Stomach (tissue), 4 donors: ENCODE measurements at regions not wholly inside any gene's neighbourhood (a gene's known extent, or its start where the extent isn't known, plus 50 kb on each side); places are given as distances from the start of the nearest gene placed in this dataset.

ENCODE experiments used
- CTCF ChIP-seq, 7 experiments: fragments of 450-650 bp in 4 of 7; fragments of 200-600 bp in 3 of 7; sonication (generic) in 3 of 7; IDR thresholded peaks; one replicate each; pipeline ENCODE4 v1.5.1; 2016 to 2019; ENCODE audit warnings: antibody characterized with exemption in 7 of 7, control low read depth in 2 of 7, mild to moderate bottlenecking in 1 of 7
- EP300 ChIP-seq: sonication (generic); formaldehyde crosslinking; IDR thresholded peaks from one replicate; pipeline ENCODE4 v1.6.1; 2017; ENCODE audit warnings: antibody characterized with exemption
- POLR2A ChIP-seq, 4 donors: fragments of 450-650 bp; IDR thresholded peaks; one replicate each; pipeline ENCODE4 v1.6.1; 2016; ENCODE audit warnings: antibody characterized with exemption in 4 of 4, control low read depth in 2 of 4, mild to moderate bottlenecking in 1 of 4, moderate library complexity in 1 of 4

GRCh38 chr2:216279459-216279858 is 92.8 kb downstream of the MARCHF4 start:
- TF ChIP-seq EP300 (no peak), CTCF (IDR thresholded peaks at IDR 0.05) (no peak), POLR2A (IDR thresholded peaks at IDR 0.05) (no peak)
